Effector memory CD8-positive, alpha-beta T cell (primary cell): ENCODE measurements at regions not wholly inside any gene's neighbourhood (a gene's known extent, or its start where the extent isn't known, plus 50 kb on each side); places are given as distances from the start of the nearest gene placed in this dataset.
"Not testable (repeated sequence)": the region's sequence is repeated elsewhere in the genome, so short reads cannot be mapped to it uniquely, and the experiment has no call there.

ENCODE experiments used
- ATAC-seq: fragments of 150-1000 bp; cut with Tn5 transposase; replicated peaks from 2 replicates; pipeline ENCODE4 v1.10.0; 2021; ENCODE audit warnings: mild to moderate bottlenecking, moderate library complexity
- DNase-seq, 3 experiments: peaks; one replicate each; pipeline ENCODE4 v3.0.0; 2021
- H3K27ac Mint-ChIP-seq, 2 donors: one replicate each; pipeline ENCODE4 v1.8.0; 2022; ENCODE audit warnings: mild to moderate bottlenecking in 2 of 2, mixed read lengths in 2 of 2, moderate library complexity in 2 of 2
- H3K27me3 Mint-ChIP-seq, 2 donors: one replicate each; pipeline ENCODE4 v1.8.0; 2022; ENCODE audit warnings: mixed read lengths in 2 of 2
- H3K36me3 Mint-ChIP-seq: one replicate; pipeline ENCODE4 v1.8.0; 2022; ENCODE audit warnings: mild to moderate bottlenecking, moderate library complexity, mixed read lengths; ENCODE audit not compliant: insufficient read depth
- H3K4me1 Mint-ChIP-seq, 2 donors: one replicate each; pipeline ENCODE4 v1.8.0; 2022; ENCODE audit warnings: low read depth in 2 of 2, mixed read lengths in 2 of 2
- H3K4me3 Mint-ChIP-seq, 2 donors: one replicate each; pipeline ENCODE4 v1.8.0; 2022; ENCODE audit warnings: mild to moderate bottlenecking in 2 of 2, mixed read lengths in 2 of 2, moderate library complexity in 2 of 2
- H3K9me3 Mint-ChIP-seq, 2 donors: one replicate each; pipeline ENCODE4 v1.8.0; 2022; ENCODE audit warnings: mixed read lengths in 2 of 2

DNA sequence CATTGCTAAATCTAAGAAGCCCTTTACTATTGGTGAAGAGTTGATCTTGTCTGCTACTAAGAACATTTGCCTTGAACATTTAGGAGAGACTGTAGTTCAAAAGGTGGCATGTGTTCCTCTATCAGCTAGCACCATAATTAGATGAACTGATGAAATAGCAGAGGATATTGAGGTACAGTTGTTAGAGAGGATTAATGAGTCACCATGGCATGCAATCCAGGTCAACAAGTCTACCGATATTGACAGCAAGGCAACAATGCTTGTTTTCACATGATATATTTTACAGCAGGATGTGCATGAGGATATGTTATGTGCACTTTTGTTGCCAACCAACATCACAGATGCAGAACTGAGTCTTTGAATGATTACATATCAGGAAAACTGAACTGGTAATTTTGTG lies 134.3 kb upstream of the CDH9 start:
- no peak for ATAC-seq
- Mint-ChIP-seq H3K9me3 (peaks cover 2 to 15% of the 10 kb centered on the region in 2 donors), H3K27me3 (no peaks in the 10 kb centered on the region), H3K27ac (no peak overlapping the region), H3K4me3 (no peak overlapping the region), H3K4me1 (no peaks in the 10 kb centered on the region), H3K36me3 (no peaks in the 10 kb centered on the region)
- DNase-seq = no peak

DNA sequence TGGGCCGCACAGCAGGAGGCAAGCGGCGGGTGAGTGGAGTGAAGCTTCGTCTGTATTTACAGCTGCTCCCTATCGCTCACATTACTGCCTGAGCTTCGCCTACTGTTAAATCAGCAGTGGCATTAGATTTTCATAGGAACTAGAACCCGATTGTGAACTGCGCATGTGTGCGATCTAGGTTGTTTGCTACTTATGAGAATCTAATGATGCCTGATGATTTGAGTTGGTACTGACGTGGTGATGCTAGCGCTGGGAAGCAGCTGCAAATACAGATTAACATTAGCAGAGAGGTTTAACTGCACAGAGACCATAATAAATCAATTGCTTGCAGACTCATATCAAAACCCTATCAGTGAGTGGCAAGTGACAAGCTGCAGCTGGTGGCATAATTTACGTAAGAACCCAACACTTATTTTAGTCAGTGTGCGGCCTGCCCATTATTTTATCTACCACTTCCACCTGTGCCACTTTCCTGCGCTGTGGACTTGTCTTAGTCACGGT lies 133.4 kb upstream of the CDH9 start:
- ATAC-seq = no peak
- peaks cover 2 to 15% of the 10 kb centered on the region in 2 donors for H3K9me3 Mint-ChIP-seq

DNA sequence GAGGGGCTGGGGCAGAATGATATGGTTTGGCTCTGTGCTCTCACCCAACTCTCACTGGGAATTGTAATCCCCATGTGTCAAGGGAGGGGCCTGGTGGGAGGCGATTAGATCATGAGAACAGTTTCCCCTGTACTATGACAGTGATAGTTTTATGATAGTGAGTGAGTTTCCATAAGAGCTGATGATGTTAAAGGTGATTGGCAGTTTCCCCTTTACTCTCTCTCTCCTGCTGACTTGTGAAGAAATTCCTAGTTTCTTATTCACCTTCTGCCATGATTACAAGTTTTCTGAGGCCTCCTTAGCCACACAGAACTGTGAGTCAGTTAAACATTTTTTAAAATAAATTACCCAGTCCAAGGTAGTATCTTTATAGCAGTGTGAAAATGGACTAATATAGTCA lies 120.4 kb upstream of the CDH9 start:
- H3K27ac Mint-ChIP-seq = no peak overlapping the region
- no peaks in the 10 kb centered on the region for H3K27me3 Mint-ChIP-seq
- H3K4me3 Mint-ChIP-seq = no peak overlapping the region
- H3K9me3 Mint-ChIP-seq = peaks cover 9 to 22% of the 10 kb centered on the region in 2 donors
- ATAC-seq (no peak), DNase-seq (no peak)
- peaks cover 3% of the 10 kb centered on the region for H3K36me3 Mint-ChIP-seq
- H3K4me1 Mint-ChIP-seq = no peaks in the 10 kb centered on the region

More for the DNA sequence above, 133.4 kb upstream of the CDH9 start:
- H3K27ac Mint-ChIP-seq = no peak overlapping the region
- H3K36me3 Mint-ChIP-seq = no peaks in the 10 kb centered on the region
- DNase-seq = no peak
- no peaks in the 10 kb centered on the region for H3K4me1 Mint-ChIP-seq
- H3K27me3 Mint-ChIP-seq = no peaks in the 10 kb centered on the region
- H3K4me3 Mint-ChIP-seq = no peak overlapping the region

GRCh38 chr5:27158171-27158570 lies 119.8 kb upstream of the CDH9 start:
- DNase-seq = no peak
- H3K4me3 Mint-ChIP-seq = no peak overlapping the region
- no peak overlapping the region for H3K27ac Mint-ChIP-seq
- peaks cover 9 to 22% of the 10 kb centered on the region in 2 donors for H3K9me3 Mint-ChIP-seq
- no peak for ATAC-seq
- H3K27me3 Mint-ChIP-seq = no peaks in the 10 kb centered on the region
- H3K4me1 Mint-ChIP-seq = no peaks in the 10 kb centered on the region
- H3K36me3 Mint-ChIP-seq = peaks cover 3% of the 10 kb centered on the region

DNA sequence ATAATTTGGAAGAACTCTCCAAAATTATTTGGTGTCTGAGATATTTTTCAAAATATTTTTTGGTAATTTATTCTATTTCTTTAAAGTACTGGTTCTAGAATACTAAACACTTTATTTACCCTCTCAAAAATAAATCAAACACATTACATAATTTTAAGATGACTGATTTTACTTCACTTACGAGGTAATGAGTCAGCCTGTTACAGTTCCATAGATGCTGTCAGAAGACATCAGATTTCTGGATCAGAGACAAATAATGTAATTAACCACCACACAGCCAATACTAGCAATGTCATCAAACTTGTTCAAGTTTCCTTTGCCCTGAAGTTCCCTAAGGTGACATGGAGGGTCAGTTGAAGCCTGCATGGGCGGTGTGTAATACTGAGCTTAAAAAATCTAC lies 106.1 kb upstream of the CDH9 start:
- no peak for ATAC-seq
- Mint-ChIP-seq H3K4me1 (no peaks in the 10 kb centered on the region), H3K27me3 (no peaks in the 10 kb centered on the region), H3K27ac (no peak overlapping the region), H3K4me3 (no peak overlapping the region), H3K36me3 (peaks cover 3% of the 10 kb centered on the region), H3K9me3 (peaks cover 0 to 7% of the 10 kb centered on the region in 2 donors)
- no peak for DNase-seq

DNA sequence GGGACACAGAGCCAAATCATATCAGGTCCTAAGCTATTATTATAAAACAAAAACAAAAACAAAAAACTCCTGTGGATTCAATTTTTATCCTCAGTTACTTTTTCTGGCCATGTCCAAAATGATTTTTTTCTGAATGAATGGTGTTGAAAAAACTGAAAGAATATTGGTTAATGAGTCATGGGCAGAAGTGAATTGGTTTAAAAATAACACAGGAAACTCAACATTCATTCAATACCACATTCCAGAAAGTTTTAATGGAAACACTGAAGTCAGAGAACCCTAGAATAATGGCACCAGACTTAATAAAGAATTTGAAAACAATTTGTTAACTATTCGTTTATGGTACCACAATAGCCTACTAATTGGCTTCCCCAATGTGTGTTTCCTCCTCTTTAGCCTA lies 102.4 kb upstream of the CDH9 start:
- no peaks in the 10 kb centered on the region for H3K27me3 Mint-ChIP-seq
- no peaks in the 10 kb centered on the region for H3K4me1 Mint-ChIP-seq
- peaks cover 3% of the 10 kb centered on the region for H3K36me3 Mint-ChIP-seq
- ATAC-seq (no peak), DNase-seq (no peak)
- H3K27ac Mint-ChIP-seq = no peak overlapping the region
- peaks cover 12 to 16% of the 10 kb centered on the region in 2 donors for H3K9me3 Mint-ChIP-seq
- H3K4me3 Mint-ChIP-seq = no peak overlapping the region

DNA sequence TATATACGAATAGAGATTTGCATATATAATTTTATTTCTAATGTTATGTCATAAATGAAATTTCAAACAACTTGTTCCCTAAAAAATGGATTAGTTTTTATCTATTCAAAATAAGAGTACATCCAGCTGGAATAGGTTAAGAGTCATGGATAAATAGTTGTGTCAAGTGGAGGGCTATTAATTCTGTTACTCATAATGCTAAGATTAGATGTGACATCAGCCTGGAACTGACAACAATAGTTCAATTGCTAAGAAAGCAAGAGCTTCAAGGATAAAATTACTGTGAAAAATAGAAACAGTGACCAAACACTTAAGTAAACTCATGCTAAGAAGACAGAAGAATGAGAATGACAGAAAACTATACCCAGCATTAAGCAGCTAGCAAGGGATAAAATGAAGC lies 92.2 kb upstream of the CDH9 start:
- Mint-ChIP-seq H3K4me3 (no peak overlapping the region), H3K36me3 (peaks cover 3% of the 10 kb centered on the region), H3K27ac (no peak overlapping the region), H3K4me1 (no peaks in the 10 kb centered on the region), H3K9me3 (peaks cover 7 to 20% of the 10 kb centered on the region in 2 donors), H3K27me3 (no peaks in the 10 kb centered on the region)
- ATAC-seq (no peak), DNase-seq (no peak)

DNA sequence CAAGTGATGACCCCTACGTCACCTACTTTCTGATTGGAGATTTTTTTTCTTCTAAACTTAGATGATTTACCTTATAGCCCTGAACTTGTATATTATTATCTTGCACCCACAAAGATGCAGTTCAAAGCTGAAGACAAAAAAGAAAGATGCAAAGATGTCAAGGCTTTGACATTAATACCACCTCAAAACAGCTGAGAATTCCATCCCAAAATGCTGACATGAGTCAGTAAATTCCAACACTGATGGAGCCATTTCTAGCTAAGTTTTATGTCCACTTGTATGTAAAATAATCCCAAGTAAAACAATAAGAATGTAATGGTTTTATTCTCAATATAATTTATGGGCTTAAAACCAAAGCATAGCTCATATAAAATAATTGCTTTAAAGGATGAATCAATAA lies 91.5 kb upstream of the CDH9 start:
- DNase-seq (no peak), ATAC-seq (no peak)
- Mint-ChIP-seq H3K27me3 (no peaks in the 10 kb centered on the region), H3K27ac (no peak overlapping the region), H3K9me3 (peaks cover 5 to 13% of the 10 kb centered on the region in 2 donors), H3K36me3 (peaks cover 3% of the 10 kb centered on the region), H3K4me3 (no peak overlapping the region), H3K4me1 (no peaks in the 10 kb centered on the region)

DNA sequence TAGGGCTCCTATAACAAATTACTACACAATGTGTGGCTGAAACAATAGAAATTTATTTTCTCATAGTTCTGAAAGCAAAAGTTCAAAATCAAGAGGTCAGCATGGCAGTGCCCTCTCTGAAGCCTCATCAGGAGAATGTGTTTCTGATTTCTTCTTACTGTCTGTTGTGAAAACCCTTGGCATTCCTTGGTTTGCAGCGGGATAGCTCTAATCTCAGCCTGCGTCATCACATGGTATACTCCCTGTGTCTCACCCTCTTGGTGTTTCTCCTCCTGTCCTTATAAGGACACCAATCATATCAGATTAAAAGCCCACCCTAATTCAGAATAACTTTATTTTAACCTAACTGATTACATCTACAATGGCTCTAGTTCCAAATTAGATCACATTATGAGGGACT lies 87.5 kb upstream of the CDH9 start:
- H3K9me3 Mint-ChIP-seq = peaks cover 5 to 9% of the 10 kb centered on the region in 2 donors
- DNase-seq (no peak), ATAC-seq (no peak)
- H3K36me3 Mint-ChIP-seq = no peaks in the 10 kb centered on the region
- no peak overlapping the region for H3K4me3 Mint-ChIP-seq
- no peak overlapping the region for H3K27ac Mint-ChIP-seq
- H3K27me3 Mint-ChIP-seq = no peaks in the 10 kb centered on the region
- H3K4me1 Mint-ChIP-seq = no peaks in the 10 kb centered on the region

GRCh38 chr5:27124590-27124989 lies 86.2 kb upstream of the CDH9 start:
- Mint-ChIP-seq H3K4me1 (no peaks in the 10 kb centered on the region), H3K9me3 (peaks cover 8 to 14% of the 10 kb centered on the region in 2 donors), H3K4me3 (no peak overlapping the region), H3K36me3 (no peaks in the 10 kb centered on the region), H3K27ac (no peak overlapping the region), H3K27me3 (no peaks in the 10 kb centered on the region)
- no peak for DNase-seq
- no peak for ATAC-seq

GRCh38 chr5:27119736-27120321 lies 81.4 kb upstream of the CDH9 start:
- not testable (repeated sequence) for H3K27ac Mint-ChIP-seq, H3K27me3 Mint-ChIP-seq, H3K4me1 Mint-ChIP-seq, H3K36me3 Mint-ChIP-seq, DNase-seq, H3K4me3 Mint-ChIP-seq, ATAC-seq
- H3K9me3 Mint-ChIP-seq = peaks cover 13% of the 10 kb centered on the region in 2 donors

GRCh38 chr5:27103486-27103885 lies 65.1 kb upstream of the CDH9 start:
- Mint-ChIP-seq H3K36me3 (no peaks in the 10 kb centered on the region), H3K27ac (no peak overlapping the region), H3K4me1 (no peaks in the 10 kb centered on the region), H3K4me3 (no peak overlapping the region), H3K27me3 (no peaks in the 10 kb centered on the region), H3K9me3 (peaks cover 0 to 8% of the 10 kb centered on the region in 2 donors)
- DNase-seq = no peak
- ATAC-seq = no peak

DNA sequence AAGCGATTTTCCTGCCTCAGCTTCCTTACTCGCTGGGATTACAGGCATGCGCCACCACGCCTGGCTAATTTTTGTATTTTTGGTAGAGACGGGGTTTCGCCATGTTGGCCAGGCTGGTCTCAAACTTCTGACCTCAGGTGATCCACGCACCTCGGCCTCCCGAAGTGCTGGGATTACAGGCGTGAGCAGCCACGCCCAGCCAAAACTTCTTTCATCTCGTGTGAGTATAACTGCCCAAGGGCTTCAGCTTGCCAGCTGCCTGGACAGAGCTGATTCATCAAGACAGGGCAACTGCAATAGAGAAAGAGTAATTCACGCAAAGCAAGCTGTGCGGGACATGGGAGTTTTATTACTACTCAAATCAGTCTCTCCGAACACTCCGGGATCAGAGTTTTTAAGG lies 57.4 kb upstream of the CDH9 start:
- H3K4me3 Mint-ChIP-seq, H3K4me1 Mint-ChIP-seq, H3K27me3 Mint-ChIP-seq, DNase-seq, H3K36me3 Mint-ChIP-seq, ATAC-seq, H3K9me3 Mint-ChIP-seq, H3K27ac Mint-ChIP-seq: not testable (repeated sequence)

GRCh38 chr5:27093279-27093678 lies 54.9 kb upstream of the CDH9 start:
- Mint-ChIP-seq H3K36me3 (no peaks in the 10 kb centered on the region), H3K9me3 (peaks cover 0 to 4% of the 10 kb centered on the region in 2 donors), H3K4me3 (no peak overlapping the region), H3K4me1 (no peaks in the 10 kb centered on the region), H3K27ac (no peak overlapping the region), H3K27me3 (no peaks in the 10 kb centered on the region)
- DNase-seq (no peak), ATAC-seq (no peak)

DNA sequence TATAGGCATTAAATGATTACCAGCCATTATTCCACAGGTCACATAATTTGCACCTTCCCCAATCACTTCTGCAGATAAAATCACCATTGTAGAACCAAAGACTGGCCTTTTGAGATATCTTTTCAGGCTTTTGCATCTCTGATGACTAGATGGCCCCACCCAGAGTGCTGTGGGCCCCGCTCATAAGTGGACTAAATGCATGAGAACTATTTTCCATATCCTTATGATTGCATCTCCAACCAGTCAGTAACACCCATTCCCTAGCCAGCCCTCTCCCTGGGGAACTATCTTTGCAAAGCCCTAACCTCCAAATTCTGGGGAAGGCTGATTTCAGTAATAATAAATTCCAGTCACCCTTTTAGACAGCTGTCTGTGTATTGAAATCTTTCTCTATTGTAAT lies 53.5 kb upstream of the CDH9 start:
- DNase-seq = no peak
- no peaks in the 10 kb centered on the region for H3K36me3 Mint-ChIP-seq

More for the DNA sequence above, 53.5 kb upstream of the CDH9 start:
- ATAC-seq = no peak
- Mint-ChIP-seq H3K27me3 (no peaks in the 10 kb centered on the region), H3K9me3 (no peaks in the 10 kb centered on the region), H3K4me3 (no peak overlapping the region), H3K27ac (no peak overlapping the region), H3K4me1 (no peaks in the 10 kb centered on the region)
